22Rv1 (cell line): ENCODE measurements at regions not wholly inside any gene's neighbourhood (a gene's known extent, or its start where the extent isn't known, plus 50 kb on each side); places are given as distances from the start of the nearest gene placed in this dataset.

ENCODE experiments used
- H3K27ac ChIP-seq: fragments of 450-650 bp; 2 replicates; pipeline ENCODE4 v1.5.1; 2017
- ZFX ChIP-seq: fragments of 450-650 bp; IDR thresholded peaks from 2 replicates; pipeline ENCODE4 v1.6.1; 2017; ENCODE audit warnings: antibody characterized with exemption, borderline replicate concordance
- TF ChIP-seq, protein P1 (sequence below): fragments of 450-650 bp; IDR thresholded peaks from 2 replicates; pipeline ENCODE4 v1.5.1; 2017; ENCODE audit warnings: mild to moderate bottlenecking

- H3K27ac ChIP-seq, result no peak overlapping the region
- no peak for TF ChIP-seq ZFX
- TF ChIP-seq, protein P1, sequence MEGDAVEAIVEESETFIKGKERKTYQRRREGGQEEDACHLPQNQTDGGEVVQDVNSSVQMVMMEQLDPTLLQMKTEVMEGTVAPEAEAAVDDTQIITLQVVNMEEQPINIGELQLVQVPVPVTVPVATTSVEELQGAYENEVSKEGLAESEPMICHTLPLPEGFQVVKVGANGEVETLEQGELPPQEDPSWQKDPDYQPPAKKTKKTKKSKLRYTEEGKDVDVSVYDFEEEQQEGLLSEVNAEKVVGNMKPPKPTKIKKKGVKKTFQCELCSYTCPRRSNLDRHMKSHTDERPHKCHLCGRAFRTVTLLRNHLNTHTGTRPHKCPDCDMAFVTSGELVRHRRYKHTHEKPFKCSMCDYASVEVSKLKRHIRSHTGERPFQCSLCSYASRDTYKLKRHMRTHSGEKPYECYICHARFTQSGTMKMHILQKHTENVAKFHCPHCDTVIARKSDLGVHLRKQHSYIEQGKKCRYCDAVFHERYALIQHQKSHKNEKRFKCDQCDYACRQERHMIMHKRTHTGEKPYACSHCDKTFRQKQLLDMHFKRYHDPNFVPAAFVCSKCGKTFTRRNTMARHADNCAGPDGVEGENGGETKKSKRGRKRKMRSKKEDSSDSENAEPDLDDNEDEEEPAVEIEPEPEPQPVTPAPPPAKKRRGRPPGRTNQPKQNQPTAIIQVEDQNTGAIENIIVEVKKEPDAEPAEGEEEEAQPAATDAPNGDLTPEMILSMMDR, result no peak
Measured at GRCh38 chr11:104422324-104422944, 258.5 kb upstream of the PDGFD start.

- no peak for TF ChIP-seq ZFX
- TF ChIP-seq, protein P1, result no peak
- no peak overlapping the region for H3K27ac ChIP-seq
Measured at GRCh38 chr11:104410336-104410735, 246.4 kb upstream of the PDGFD start.

- no peak overlapping the region for H3K27ac ChIP-seq
- TF ChIP-seq, protein P1, result no peak
- TF ChIP-seq ZFX, result no peak
Measured at GRCh38 chr11:104408630-104409029, 244.7 kb upstream of the PDGFD start.

GRCh38 chr11:104405277-104405676, 241.3 kb upstream of the PDGFD start:
- H3K27ac ChIP-seq, result no peak overlapping the region
- TF ChIP-seq, protein P1, result no peak
- no peak for TF ChIP-seq ZFX

GRCh38 chr11:104404231-104405175, 240.6 kb upstream of the PDGFD start:
- TF ChIP-seq, protein P1, result no peak
- no peak for TF ChIP-seq ZFX
- no peak overlapping the region for H3K27ac ChIP-seq

DNA sequence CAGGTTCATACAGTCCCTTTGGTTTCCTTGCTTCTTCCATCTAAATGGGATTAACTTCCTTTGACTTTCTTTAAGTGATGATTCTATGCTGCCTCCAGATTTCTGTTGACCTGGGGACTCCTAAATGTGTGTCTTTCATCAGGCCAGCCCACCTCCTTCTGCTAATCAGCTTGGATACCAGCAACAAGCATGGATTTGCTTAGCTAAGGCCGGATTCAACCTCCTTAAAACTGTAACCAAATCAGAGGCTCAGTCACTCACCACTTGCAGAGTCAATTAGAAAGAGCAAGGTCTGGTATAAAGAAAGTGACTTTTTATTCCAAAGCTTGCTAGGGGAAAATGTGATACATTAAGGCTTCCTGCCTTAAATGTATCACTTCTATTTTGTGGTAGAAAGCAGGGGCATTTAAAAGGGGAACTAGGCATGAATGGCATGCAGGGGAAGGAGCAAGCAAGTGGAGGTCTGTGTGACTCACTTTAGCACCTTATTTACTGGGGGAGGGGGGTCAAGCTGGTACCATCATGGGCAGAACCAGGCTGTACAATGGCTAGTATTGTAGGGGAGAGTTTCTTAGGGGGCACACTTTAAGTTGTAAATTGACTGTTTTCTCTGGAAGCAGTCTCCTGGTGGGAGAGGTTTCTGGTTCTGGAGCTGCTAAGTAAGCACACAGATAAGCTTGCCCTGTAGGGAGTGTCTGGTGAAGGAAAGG, 239.0 kb upstream of the PDGFD start:
- TF ChIP-seq ZFX, result no peak
- TF ChIP-seq, protein P1, result no peak
- H3K27ac ChIP-seq, result no peak overlapping the region
